Loucy (cell line): ENCODE measurements at regions not wholly inside any gene's neighbourhood (a gene's known extent, or its start where the extent isn't known, plus 50 kb on each side); places are given as distances from the start of the nearest gene placed in this dataset.
"Not testable (repeated sequence)": the region's sequence is repeated elsewhere in the genome, so short reads cannot be mapped to it uniquely, and the experiment has no call there.

Experiments
- H2AFZ ChIP-seq: fragments of 200-600 bp; sonication (generic); 2 replicates; pipeline ENCODE4 v1.6.0; 2016; ENCODE audit warnings: antibody characterized with exemption, mild to moderate bottlenecking, low read length, moderate library complexity
- H3F3A ChIP-seq: fragments of 200-600 bp; 2 replicates; pipeline ENCODE4 v1.6.0; 2016; ENCODE audit warnings: antibody characterized with exemption, low read depth, mild to moderate bottlenecking
- H3K27me3 ChIP-seq: fragments of 200-600 bp; sonication (generic); 2 replicates; pipeline ENCODE4 v1.6.1; 2014; ENCODE audit warnings: low read length, mild to moderate bottlenecking; ENCODE audit not compliant: insufficient read depth, poor library complexity, severe bottlenecking
- H3K36me3 ChIP-seq: fragments of 200-600 bp; sonication (generic); 2 replicates; pipeline ENCODE4 v1.6.1; 2016; ENCODE audit warnings: low read length; ENCODE audit not compliant: insufficient read depth
- H3K4me1 ChIP-seq: fragments of 200-600 bp; sonication (generic); 2 replicates; pipeline ENCODE4 v1.5.1; 2014; ENCODE audit warnings: low read length, mild to moderate bottlenecking; ENCODE audit not compliant: insufficient read depth, poor library complexity, severe bottlenecking
- H3K4me2 ChIP-seq: fragments of 200-600 bp; sonication (generic); 2 replicates; pipeline ENCODE4 v1.6.0; 2014; ENCODE audit warnings: antibody characterized with exemption, low read length, low read depth, mild to moderate bottlenecking; ENCODE audit not compliant: poor library complexity, severe bottlenecking
- H3K4me3 ChIP-seq: fragments of 200-600 bp; sonication (generic); 2 replicates; pipeline ENCODE4 v1.5.1; 2014; ENCODE audit warnings: low read length, mild to moderate bottlenecking, mixed read lengths; ENCODE audit not compliant: poor library complexity, severe bottlenecking
- H3K79me2 ChIP-seq: fragments of 200-600 bp; sonication (generic); 2 replicates; pipeline ENCODE4 v1.6.1; 2014; ENCODE audit warnings: low read length; ENCODE audit not compliant: insufficient read depth
- H3K9ac ChIP-seq: fragments of 200-600 bp; sonication (generic); 2 replicates; pipeline ENCODE4 v1.6.0; 2014; ENCODE audit warnings: mild to moderate bottlenecking, low read depth, low read length, moderate library complexity; ENCODE audit not compliant: poor library complexity, severe bottlenecking
- H3K9me2 ChIP-seq: fragments of 200-600 bp; sonication (generic); replicated peaks from 2 replicates; pipeline ENCODE4 v1.6.1; 2016; ENCODE audit warnings: low read depth, low read length, mixed read lengths
- H3K9me3 ChIP-seq: fragments of 200-600 bp; sonication (generic); 2 replicates; pipeline ENCODE4 v1.6.1; 2014; ENCODE audit warnings: mild to moderate bottlenecking, antibody characterized with exemption, low read length, low read depth; ENCODE audit not compliant: insufficient read depth
- H4K20me1 ChIP-seq: fragments of 200-600 bp; sonication (generic); 2 replicates; pipeline ENCODE4 v1.6.0; 2014; ENCODE audit warnings: antibody characterized with exemption, low read length, mild to moderate bottlenecking; ENCODE audit not compliant: insufficient read depth, poor library complexity, severe bottlenecking
- EZH2phosphoT487 ChIP-seq: fragments of 200-600 bp; IDR thresholded peaks from 2 replicates; pipeline ENCODE4 v1.6.1; 2018; ENCODE audit warnings: antibody characterized with exemption, mild to moderate bottlenecking, moderate library complexity, borderline replicate concordance
- TF ChIP-seq, protein P1 (sequence below): fragments of 200-600 bp; sonication (generic); conservative IDR thresholded peaks from 2 replicates; pipeline ENCODE4 v1.5.1; 2014; ENCODE audit warnings: mild to moderate bottlenecking, antibody characterized with exemption, low read length

DNA sequence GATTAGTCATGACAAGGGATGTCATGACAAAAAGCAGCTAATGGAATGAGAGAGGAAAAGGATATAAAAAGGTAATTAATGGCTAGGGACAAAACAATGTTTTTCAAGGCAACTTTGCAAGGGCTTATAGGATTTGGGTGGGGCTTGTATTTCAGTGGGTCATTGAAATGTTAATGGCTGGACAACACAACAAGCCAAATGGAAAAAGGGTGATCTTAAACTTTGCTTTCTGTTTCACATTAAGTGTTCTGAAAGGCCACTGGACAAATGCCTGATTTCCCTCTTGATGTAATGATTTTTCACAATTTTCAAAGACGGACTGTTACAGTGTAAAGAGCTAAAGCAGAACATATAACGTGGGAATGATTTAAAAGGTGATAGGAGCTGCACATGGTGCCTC lies 345.0 kb downstream of the TUSC7 start:
- no peaks in the 10 kb centered on the region for H3F3A ChIP-seq
- H3K9me2 ChIP-seq: no peaks in the 10 kb centered on the region
- no peak overlapping the region for H2AFZ ChIP-seq
- H3K4me1 ChIP-seq: no peaks in the 10 kb centered on the region
- H3K27me3 ChIP-seq: no peaks in the 10 kb centered on the region
- no peaks in the 10 kb centered on the region for H4K20me1 ChIP-seq
- H3K9me3 ChIP-seq: no peaks in the 10 kb centered on the region
- H3K4me2 ChIP-seq: no peak overlapping the region
- no peak overlapping the region for H3K9ac ChIP-seq
- H3K36me3 ChIP-seq: no peaks in the 10 kb centered on the region
- no peaks in the 10 kb centered on the region for H3K79me2 ChIP-seq
- TF ChIP-seq EZH2phosphoT487: no peak
- TF ChIP-seq, protein P1, sequence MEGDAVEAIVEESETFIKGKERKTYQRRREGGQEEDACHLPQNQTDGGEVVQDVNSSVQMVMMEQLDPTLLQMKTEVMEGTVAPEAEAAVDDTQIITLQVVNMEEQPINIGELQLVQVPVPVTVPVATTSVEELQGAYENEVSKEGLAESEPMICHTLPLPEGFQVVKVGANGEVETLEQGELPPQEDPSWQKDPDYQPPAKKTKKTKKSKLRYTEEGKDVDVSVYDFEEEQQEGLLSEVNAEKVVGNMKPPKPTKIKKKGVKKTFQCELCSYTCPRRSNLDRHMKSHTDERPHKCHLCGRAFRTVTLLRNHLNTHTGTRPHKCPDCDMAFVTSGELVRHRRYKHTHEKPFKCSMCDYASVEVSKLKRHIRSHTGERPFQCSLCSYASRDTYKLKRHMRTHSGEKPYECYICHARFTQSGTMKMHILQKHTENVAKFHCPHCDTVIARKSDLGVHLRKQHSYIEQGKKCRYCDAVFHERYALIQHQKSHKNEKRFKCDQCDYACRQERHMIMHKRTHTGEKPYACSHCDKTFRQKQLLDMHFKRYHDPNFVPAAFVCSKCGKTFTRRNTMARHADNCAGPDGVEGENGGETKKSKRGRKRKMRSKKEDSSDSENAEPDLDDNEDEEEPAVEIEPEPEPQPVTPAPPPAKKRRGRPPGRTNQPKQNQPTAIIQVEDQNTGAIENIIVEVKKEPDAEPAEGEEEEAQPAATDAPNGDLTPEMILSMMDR: no peak
- H3K4me3 ChIP-seq: no peak overlapping the region

DNA sequence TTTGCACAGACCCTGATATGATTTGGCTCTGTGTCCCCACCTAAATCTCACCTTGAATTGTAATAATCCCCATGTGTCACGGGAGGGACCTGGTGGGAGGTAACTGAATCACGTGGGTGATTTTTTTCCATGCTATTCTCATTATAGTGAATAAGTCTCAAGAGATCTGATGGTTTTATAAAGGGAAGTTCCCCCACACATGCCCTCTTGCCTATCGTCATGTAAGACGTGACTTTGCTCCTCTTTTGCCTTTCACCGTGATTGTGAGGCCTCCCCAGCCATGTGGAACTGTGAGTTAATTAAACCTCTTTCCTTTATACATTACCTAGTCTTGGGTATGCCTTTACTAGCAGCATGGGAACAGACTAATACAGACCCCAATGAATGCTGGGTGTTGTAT lies 347.4 kb downstream of the TUSC7 start:
- H3K36me3 ChIP-seq, H3K9ac ChIP-seq, H3K9me3 ChIP-seq, H3K4me1 ChIP-seq, H4K20me1 ChIP-seq, H3F3A ChIP-seq, H3K4me2 ChIP-seq, H3K79me2 ChIP-seq, H3K27me3 ChIP-seq, H3K9me2 ChIP-seq, H3K4me3 ChIP-seq, H2AFZ ChIP-seq: not testable (repeated sequence)

DNA sequence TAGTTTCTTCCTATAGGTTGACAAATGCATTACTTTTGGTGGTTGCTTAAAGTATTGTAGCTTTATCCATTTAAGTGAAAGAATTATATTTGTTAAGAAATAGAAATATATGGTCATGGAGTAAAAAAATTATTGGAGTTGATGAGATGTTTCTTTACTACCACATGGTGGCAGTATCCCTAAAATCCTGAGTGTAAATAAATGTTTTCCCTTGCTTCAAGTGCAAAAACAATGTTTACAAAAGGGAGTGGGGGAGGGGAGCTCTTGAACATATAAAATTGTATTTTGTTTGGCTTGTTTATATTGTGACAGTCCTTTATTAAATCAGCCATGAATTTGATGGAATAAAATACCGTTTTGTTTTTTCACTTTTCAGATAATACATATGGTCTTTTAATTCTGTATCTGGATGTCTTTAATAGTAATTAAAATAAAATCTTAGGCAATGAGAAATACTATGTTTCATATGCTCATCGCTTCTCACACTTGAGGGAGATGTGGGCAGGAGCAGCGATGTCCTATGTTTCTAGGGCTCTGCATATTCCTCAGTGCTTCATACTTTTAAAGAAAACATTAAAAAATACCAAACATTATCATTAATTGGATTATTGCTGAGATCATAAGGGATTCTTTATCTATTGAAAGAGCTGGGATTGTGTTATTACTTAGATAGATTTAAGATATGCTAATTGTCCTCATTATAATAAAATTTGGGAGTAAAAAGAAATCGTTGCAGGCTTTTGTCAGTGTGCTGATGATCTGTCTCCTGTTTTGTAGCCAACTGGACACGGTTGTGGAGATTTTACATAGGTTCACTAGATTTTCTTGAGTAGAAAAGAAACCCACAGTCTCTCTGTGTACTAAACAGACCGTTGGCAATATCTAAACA lies 349.7 kb downstream of the TUSC7 start:
- Histone ChIP-seq H3K9me2 (no peaks in the 10 kb centered on the region), H3K36me3 (no peaks in the 10 kb centered on the region), H3K9ac (no peak overlapping the region), H3K27me3 (no peaks in the 10 kb centered on the region), H3K9me3 (no peaks in the 10 kb centered on the region), H3K4me1 (no peaks in the 10 kb centered on the region), H3F3A (no peaks in the 10 kb centered on the region), H2AFZ (no peak overlapping the region; the same call in 1 of the 2 replicates), H3K79me2 (no peaks in the 10 kb centered on the region), H3K4me3 (no peak overlapping the region), H3K4me2 (no peak overlapping the region), H4K20me1 (no peaks in the 10 kb centered on the region)
- no peak for TF ChIP-seq EZH2phosphoT487
- TF ChIP-seq, protein P1: peak; percentile 62

GRCh38 chr3:117059956-117060270 lies 350.3 kb downstream of the TUSC7 start:
- Histone ChIP-seq H3K9me2 (no peaks in the 10 kb centered on the region), H3K36me3 (no peaks in the 10 kb centered on the region), H3K79me2 (no peaks in the 10 kb centered on the region), H3K4me1 (no peaks in the 10 kb centered on the region), H3K4me2 (no peak overlapping the region), H2AFZ (no peak overlapping the region; the same call in 1 of the 2 replicates), H4K20me1 (no peaks in the 10 kb centered on the region), H3K9ac (no peak overlapping the region), H3F3A (no peaks in the 10 kb centered on the region), H3K27me3 (no peaks in the 10 kb centered on the region), H3K9me3 (no peaks in the 10 kb centered on the region), H3K4me3 (no peak overlapping the region)
- no peak for TF ChIP-seq EZH2phosphoT487
- TF ChIP-seq, protein P1: no peak
